Posterior cingulate gyrus (tissue), 11 donors: ENCODE measurements at regions not wholly inside any gene's neighbourhood (a gene's known extent, or its start where the extent isn't known, plus 50 kb on each side); places are given as distances from the start of the nearest gene placed in this dataset.

Experiments
- DNase-seq, 10 donors: peaks; one replicate each; pipeline versions ENCODE4 v3.0.0 to v3.0.0-alpha.2; 2020 to 2021; ENCODE audit warnings: mixed read lengths in 3 of 10
- intact Hi-C: fragments of 100-400 bp; cut with DNase I; formaldehyde crosslinking; loops from one replicate; pipeline ENCODE4 v1.15.1; 2023

DNA sequence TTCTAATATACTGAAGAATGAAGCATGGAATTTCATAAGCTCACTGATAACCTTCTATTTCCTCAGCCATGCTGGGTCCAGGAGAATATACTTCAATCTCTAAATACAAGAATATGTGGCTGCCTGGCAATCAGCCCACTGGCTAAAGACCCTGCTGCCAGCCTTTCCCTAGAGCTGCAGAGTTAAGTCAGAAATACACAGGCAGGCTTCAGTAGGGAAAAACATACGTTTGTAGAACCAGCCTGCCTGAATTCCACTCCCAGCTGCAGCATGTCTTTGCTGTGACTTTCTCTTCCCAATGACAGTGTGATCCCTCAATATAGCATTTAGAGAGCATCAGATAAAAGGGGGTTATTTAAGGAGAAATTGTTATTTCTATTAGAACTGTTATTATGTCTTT lies 289.1 kb downstream of the PCDH19 start:
- intact Hi-C loops, result no loop called here
- peak in 1 of 10 donors; percentile 34 for DNase-seq

DNA sequence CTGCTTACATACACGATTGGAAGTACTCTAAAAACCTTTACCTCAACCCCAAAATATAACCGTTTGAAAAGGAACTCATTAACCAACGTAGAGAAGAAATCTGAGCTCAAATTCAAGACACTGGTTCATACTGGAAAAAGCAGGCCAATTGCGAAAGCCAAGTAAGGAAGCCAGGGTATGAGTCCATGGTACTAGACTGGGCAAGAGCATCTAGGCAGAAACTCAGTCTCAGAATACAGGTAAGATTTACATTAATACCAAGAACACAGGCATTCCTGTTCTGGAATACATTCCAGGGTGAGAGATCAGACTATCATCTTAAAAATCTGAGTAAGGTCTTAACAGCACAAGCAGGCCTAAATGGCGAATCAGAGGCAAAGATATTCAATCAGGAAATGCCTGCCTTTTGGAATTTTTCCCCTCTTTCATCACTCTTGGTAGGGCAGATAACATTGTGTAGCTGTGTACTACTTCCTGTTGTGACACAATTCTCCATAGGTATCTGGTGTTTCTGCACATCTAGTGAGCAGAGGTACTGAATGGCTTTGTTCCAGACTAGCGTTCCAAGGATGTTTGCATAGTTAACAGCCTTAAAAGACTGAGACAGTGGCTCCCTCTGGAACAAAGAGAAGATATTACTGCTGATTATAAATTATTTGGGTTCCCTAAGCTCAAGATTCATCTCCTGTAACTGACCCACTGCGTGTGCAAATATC lies 311.3 kb downstream of the PCDH19 start:
- DNase-seq, result no peak
- intact Hi-C loops, result no loop called here

DNA sequence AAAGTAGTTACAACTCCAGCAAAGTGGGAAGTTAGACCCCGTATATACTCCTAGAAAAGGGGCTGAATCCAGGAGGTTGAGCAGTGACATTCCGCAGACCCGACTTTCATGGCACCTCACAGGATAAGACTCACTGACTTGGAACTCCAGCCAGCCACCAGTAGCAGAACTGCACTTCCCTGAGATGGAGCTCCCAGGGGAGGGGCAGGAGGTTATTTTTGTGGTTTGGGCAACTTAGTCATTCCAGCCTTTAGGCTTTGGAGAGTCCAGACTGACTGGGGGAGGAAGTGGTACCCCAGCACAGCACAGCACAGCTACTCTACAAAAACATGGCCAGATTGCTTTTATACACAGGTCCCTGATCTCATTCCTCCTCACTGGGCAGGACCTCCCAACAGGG lies 319.1 kb downstream of the PCDH19 start:
- intact Hi-C loops, result no loop called here
- no peak for DNase-seq

DNA sequence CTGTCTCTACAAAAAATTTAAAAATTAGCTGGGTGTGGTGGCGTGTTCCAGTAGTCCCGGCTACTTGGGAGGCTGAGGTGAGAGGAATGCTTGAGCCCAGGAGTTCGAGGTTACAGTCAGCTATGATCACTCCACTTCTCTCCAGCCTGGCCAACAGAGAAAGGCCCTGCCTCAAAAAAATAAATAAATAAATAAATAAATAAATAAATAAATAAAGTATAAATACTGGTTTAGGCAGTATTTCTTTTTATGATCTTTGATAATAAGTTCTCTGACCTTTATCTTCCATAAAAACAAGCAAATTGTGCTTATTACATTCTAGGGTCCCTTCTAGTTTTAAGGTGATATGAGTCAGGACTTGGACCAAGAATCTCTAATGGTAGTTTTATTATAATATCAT lies 320.3 kb downstream of the PCDH19 start:
- DNase-seq, result no peak
- intact Hi-C loops, result no loop called here

DNA sequence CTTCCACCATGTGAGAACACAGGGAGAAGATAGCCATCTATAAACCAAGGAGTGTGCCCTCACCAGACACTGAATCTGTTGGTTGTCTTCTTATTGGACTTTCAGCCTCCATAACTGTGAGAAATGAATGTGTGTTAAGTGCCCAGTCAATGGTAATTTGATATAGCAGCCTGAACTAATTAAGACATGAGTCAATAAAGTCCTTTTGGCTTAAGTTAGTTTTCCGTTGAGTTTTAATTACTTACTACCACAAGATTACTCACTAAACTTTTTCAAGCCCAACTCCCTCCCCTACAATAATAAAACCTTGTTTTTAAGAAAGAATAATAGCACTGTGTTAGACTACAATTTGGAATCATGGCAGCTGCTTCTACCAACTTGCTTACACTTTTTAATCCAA lies 324.2 kb downstream of the PCDH19 start:
- no peak for DNase-seq
- intact Hi-C loops, result no loop called here

DNA sequence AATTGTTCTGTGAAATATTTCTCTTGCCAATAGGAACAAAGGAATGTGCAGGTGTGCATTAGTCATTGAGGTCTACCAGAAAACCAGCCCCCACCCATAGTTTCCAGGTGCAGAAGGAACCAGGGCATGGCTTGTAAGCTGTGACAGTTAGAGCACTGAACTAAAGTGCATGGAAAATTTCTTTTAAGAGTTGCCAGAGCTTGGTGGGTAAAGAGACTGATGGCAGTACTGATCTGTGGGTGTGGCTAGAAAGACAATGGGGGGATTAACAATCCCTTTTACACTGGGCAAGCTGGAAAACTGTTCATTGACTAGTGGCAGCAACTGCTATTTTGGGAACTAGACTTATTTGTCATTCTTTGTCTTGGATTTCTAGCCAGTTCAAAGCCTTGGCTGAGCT lies 326.9 kb downstream of the PCDH19 start:
- DNase-seq, result no peak
- intact Hi-C loops, result no loop called here

DNA sequence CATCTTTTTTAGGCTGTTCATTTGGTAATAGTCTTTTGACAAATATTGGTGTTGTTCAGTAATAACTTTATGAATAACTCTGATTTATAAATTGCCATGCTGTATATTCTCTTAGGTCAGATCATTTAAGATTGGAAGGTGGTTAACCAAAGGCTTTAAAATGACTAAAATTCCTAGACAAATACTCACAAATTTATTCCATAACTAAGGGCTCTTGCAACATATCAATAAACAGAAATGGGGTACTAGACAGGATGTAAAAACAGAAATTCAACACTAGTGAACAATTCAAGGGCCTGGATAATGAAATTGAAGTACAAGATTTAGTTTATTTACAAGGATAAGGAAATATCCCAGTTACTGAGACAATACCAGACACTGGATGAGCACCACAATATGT lies 328.6 kb downstream of the PCDH19 start:
- DNase-seq, result no peak
- intact Hi-C loops, result no loop called here

DNA sequence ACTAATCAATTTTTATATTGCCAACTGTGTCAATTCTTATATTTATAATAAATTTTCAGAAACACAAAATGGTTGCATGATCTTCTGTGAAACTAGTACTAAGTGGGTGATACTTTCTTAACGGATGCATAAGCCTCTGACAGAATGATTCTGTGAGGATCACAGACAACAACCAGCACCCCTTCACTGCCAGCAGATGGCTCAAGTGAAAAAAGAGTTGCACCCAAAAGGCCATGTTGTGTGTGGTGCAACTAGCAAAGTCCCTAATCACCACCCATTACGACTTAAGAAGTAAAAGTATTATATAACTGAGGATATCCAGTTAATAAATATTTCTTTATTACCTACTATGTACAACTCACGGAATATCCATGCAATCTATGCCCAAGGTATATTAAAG lies 334.0 kb downstream of the PCDH19 start:
- DNase-seq, result no peak
- intact Hi-C loops, result no loop called here

DNA sequence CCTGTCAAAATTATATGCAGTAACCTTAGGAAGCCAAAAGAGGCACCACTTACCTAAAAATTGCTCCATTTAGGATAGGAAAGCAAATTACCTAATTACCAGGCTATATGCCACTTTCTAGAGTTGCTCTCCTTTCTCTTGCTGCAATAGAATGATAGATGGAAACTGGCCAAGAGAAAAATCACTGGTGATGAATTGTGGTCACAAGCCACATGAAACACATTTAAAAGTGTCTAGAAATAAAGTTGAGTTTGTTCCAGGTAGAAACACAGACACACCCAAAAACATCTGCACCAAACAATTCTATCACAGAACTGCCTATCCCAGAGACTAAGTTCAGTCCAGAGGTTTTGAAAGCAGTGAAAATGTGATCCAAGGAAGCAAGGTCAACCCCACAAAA lies 337.7 kb downstream of the PCDH19 start:
- intact Hi-C loops, result no loop called here
- no peak for DNase-seq

DNA sequence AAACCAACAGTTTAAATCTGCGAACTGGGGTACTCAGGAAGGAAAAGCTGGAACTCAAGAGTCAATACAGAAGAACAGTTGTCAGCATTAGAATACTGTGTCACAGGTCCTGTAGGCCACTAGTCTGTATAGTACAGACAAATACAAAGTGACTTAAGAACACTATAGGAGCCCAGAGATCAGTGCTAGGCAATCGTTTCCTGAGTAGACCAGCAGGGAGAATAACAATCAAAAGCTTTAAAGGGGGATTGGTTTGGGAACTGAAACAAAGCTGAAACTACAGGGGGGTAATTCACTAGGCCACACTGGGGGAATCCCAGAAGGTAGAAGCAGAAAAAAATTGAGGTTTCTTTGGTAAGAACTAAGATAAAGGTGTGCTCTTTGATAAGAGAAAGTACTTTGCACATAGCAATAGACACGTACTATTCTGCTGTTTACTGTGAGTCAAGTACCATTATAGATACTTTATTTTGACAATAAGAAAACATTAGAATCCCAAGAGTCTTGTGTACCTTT lies 339.7 kb downstream of the PCDH19 start:
- no peak for DNase-seq
- intact Hi-C loops, result no loop called here

DNA sequence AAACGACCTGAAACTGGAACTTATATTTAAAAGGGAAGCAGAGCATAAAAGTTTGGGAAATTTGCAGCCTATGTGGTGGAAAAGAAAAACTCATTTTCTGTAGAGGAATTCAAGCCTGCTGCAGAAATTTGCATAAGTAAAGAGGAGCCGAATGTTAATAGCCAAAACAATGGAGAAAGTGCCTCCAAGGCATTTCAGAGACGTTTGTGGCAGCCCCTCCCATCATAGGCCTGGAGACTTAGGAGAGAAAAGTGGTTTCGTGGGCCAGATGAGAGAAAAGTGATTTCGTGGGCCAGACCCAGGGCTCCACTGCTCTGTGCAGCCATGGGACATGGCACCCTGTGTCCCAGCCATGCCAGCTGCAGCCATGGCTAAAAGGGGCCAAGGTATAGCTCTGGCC lies 361.9 kb downstream of the PCDH19 start:
- peak in 1 of 10 donors; percentile 49 for DNase-seq
- intact Hi-C loops, result no loop called here
